ENCODE measurements at regions not wholly inside any gene's neighbourhood (a gene's known extent, or its start where the extent isn't known, plus 50 kb on each side); places are given as distances from the start of the nearest gene placed in this dataset.

- TF ChIP-seq CTCF (IDR thresholded peaks at IDR 0.05; ENCODE audit: low read depth, low read length, missing control alignments) = no peak
- in situ Hi-C loops (cut with HindIII; ENCODE audit: low pct_ligation_motif_present, low sequenced_read_pairs) = no loop called here
Measured at GRCh38 chr6:25025248-25025918, 89.6 kb upstream of the RIPOR2 start.

GRCh38 chr6:25025919-25026301, 90.2 kb upstream of the RIPOR2 start:
- DNase-seq = no peak
- H3K4me3 ChIP-seq (ENCODE audit: low read depth, low read length) = no peak overlapping the region
- no peak for TF ChIP-seq CTCF (IDR thresholded peaks at IDR 0.05; ENCODE audit: low read depth, low read length, missing control alignments)
- H3K27ac ChIP-seq = no peak overlapping the region
- H3K27me3 ChIP-seq (replicated peaks) = no peaks in the 10 kb centered on the region
- in situ Hi-C loops (cut with HindIII; ENCODE audit: low pct_ligation_motif_present, low sequenced_read_pairs) = no loop called here
- H3K36me3 ChIP-seq (replicated peaks) = no peaks in the 10 kb centered on the region

More at GRCh38 chr6:25025248-25025918, 89.6 kb upstream of the RIPOR2 start:
- DNase-seq = no peak
- no peak overlapping the region for H3K4me3 ChIP-seq (ENCODE audit: low read depth, low read length)
- no peak overlapping the region for H3K27ac ChIP-seq
- no peaks in the 10 kb centered on the region for H3K27me3 ChIP-seq (replicated peaks)
- no peaks in the 10 kb centered on the region for H3K36me3 ChIP-seq (replicated peaks)

- no peak for TF ChIP-seq CTCF (IDR thresholded peaks at IDR 0.05; ENCODE audit: low read depth, low read length, missing control alignments)
- Histone ChIP-seq H3K27me3 (replicated peaks) (no peaks in the 10 kb centered on the region), H3K4me3 (ENCODE audit: low read depth, low read length) (no peak overlapping the region), H3K27ac (no peak overlapping the region), H3K36me3 (replicated peaks) (no peaks in the 10 kb centered on the region)
- in situ Hi-C loops (cut with HindIII; ENCODE audit: low pct_ligation_motif_present, low sequenced_read_pairs) = no loop called here
- DNase-seq = no peak
Measured at GRCh38 chr6:25026723-25027122, 91.0 kb upstream of the RIPOR2 start.

- in situ Hi-C loops (cut with HindIII; ENCODE audit: low pct_ligation_motif_present, low sequenced_read_pairs) = no loop called here
- DNase-seq = no peak
- Histone ChIP-seq H3K4me3 (ENCODE audit: low read depth, low read length) (no peak overlapping the region), H3K36me3 (replicated peaks) (no peaks in the 10 kb centered on the region), H3K27ac (no peak overlapping the region), H3K27me3 (replicated peaks) (no peaks in the 10 kb centered on the region)
- no peak for TF ChIP-seq CTCF (IDR thresholded peaks at IDR 0.05; ENCODE audit: low read depth, low read length, missing control alignments)
Measured at GRCh38 chr6:25027221-25027916, 91.6 kb upstream of the RIPOR2 start.

GRCh38 chr6:25028328-25028727, 92.6 kb upstream of the RIPOR2 start:
- no peaks in the 10 kb centered on the region for H3K27me3 ChIP-seq (replicated peaks)
- H3K36me3 ChIP-seq (replicated peaks) = no peaks in the 10 kb centered on the region
- in situ Hi-C loops (cut with HindIII; ENCODE audit: low pct_ligation_motif_present, low sequenced_read_pairs) = no loop called here
- no peak for DNase-seq
- H3K4me3 ChIP-seq (ENCODE audit: low read depth, low read length) = no peak overlapping the region
- TF ChIP-seq CTCF (IDR thresholded peaks at IDR 0.05; ENCODE audit: low read depth, low read length, missing control alignments) = no peak
- H3K27ac ChIP-seq = no peak overlapping the region
